Ovary (tissue), 3 donors: ENCODE measurements at regions not wholly inside any gene's neighbourhood (a gene's known extent, or its start where the extent isn't known, plus 50 kb on each side); places are given as distances from the start of the nearest gene placed in this dataset.

Experiments used
- CTCF ChIP-seq, 3 donors: fragments of 450-650 bp in 2 of 3; fragments of 200-600 bp in 1 of 3; IDR thresholded peaks; one replicate each; pipeline versions ENCODE4 v1.5.1 to v1.8.0; 2016 to 2022; ENCODE audit warnings: antibody characterized with exemption in 3 of 3, mild to moderate bottlenecking in 1 of 3
- POLR2A ChIP-seq: fragments of 450-650 bp; IDR thresholded peaks from one replicate; pipeline ENCODE4 v1.6.1; 2017; ENCODE audit warnings: antibody characterized with exemption, mild to moderate bottlenecking, moderate library complexity
- donor health status: DM: no; HTN: no; CAD: no.

GRCh38 chr1:78427506-78427905, 63.3 kb upstream of the PTGFR start:
- no peak for TF ChIP-seq CTCF (IDR thresholded peaks at IDR 0.05)
- no peak for TF ChIP-seq POLR2A
